ENCODE measurements at regions not wholly inside any gene's neighbourhood (a gene's known extent, or its start where the extent isn't known, plus 50 kb on each side); places are given as distances from the start of the nearest gene placed in this dataset.

GRCh38 chr6:50102676-50103075 lies 52.9 kb upstream of the DEFB112 start:
- no peak for DNase-seq (ENCODE audit: extremely low read depth, insufficient read length)
- Histone ChIP-seq H3K27me3 (replicated peaks; ENCODE audit: control insufficient read depth, insufficient read depth, low read length) (no peaks in the 10 kb centered on the region; the same call in 1 of the 2 replicates), H3K36me3 (ENCODE audit: control insufficient read depth, insufficient read depth, low read length) (no peaks in the 10 kb centered on the region), H3K4me3 (replicated peaks; ENCODE audit: low read depth, low read length) (no peak overlapping the region)
- no peak for TF ChIP-seq CTCF (IDR thresholded peaks at IDR 0.05; ENCODE audit: insufficient read depth, low read length, poor library complexity, severe bottlenecking)

- TF ChIP-seq CTCF (IDR thresholded peaks at IDR 0.05; ENCODE audit: insufficient read depth, low read length, poor library complexity, severe bottlenecking) = no peak
- H3K27me3 ChIP-seq (replicated peaks; ENCODE audit: control insufficient read depth, insufficient read depth, low read length) = no peaks in the 10 kb centered on the region
Measured at GRCh38 chr6:50110587-50110986, 60.9 kb upstream of the DEFB112 start.

DNA sequence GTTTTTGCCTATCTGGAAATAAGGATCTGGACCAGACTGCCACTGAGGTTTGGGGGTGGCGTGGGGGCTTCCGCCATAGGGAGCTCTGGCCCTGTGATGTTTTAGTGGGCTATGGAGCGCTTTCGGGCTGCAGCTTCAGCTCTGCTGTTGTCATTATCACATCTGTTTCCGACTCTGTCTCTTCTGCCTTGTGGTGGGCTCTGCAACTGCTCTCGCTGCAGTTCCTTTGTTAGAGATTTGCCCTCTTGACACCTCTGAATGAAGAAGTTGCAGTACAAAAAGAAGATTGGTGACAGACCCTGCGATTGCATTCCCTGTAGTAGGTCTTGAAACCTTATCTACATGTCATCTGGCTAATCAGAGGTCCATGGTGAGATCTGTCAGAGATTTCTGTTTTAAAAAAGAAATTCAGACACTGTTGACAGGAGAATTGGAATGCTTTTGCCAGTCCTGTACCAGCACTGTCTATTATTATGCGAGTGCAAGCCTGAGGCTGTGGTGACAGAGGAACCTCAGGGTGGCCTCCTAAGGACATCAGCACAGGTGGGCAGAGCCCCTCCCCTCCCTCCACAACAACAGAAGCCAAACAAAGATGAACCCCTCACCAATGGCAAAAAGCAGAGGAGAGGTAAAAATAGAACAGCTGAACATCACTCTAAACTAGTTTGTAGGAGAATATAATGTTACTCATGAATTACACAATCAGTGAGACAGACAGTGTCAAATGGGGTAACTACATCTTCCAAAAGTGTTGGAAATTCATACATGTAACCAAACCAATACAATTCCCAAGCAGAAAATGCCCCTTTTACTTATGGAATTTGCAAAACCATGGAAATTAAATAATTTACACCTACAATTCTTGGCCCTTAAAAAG lies 63.5 kb upstream of the DEFB112 start:
- no peaks in the 10 kb centered on the region for H3K27me3 ChIP-seq (replicated peaks; ENCODE audit: control insufficient read depth, insufficient read depth, low read length)
- DNase-seq (ENCODE audit: extremely low read depth, insufficient read length) = no peak
- H3K4me3 ChIP-seq (replicated peaks; ENCODE audit: low read depth, low read length) = no peak overlapping the region
- TF ChIP-seq CTCF (IDR thresholded peaks at IDR 0.05; ENCODE audit: insufficient read depth, low read length, poor library complexity, severe bottlenecking) = no peak
- no peaks in the 10 kb centered on the region for H3K36me3 ChIP-seq (ENCODE audit: control insufficient read depth, insufficient read depth, low read length)

More at GRCh38 chr6:50110587-50110986, 60.9 kb upstream of the DEFB112 start:
- Histone ChIP-seq H3K4me3 (replicated peaks; ENCODE audit: low read depth, low read length) (no peak overlapping the region), H3K36me3 (ENCODE audit: control insufficient read depth, insufficient read depth, low read length) (no peaks in the 10 kb centered on the region)
- DNase-seq (ENCODE audit: extremely low read depth, insufficient read length) = no peak

DNA sequence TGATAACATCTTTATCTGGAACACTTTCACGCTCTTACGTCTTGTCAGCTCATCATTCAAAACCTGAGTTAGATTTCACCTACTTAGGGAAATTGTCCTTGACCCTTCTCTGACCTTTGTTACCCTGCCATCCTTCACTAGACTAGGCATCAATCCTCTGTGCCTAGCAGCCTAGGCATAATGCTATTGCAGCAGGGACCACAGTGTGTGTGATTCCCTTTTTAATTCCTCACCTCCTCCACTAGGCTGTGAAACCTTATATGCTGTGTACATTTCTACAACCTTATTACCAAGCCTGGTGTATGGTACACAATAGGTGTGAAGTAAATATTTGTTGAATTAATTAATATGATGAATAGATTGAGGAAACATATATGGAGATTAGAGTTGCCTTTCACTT lies 66.7 kb upstream of the DEFB112 start:
- TF ChIP-seq CTCF (IDR thresholded peaks at IDR 0.05; ENCODE audit: insufficient read depth, low read length, poor library complexity, severe bottlenecking) = no peak
- H3K27me3 ChIP-seq (replicated peaks; ENCODE audit: control insufficient read depth, insufficient read depth, low read length) = no peaks in the 10 kb centered on the region
- H3K4me3 ChIP-seq (replicated peaks; ENCODE audit: low read depth, low read length) = no peak overlapping the region
- no peak for DNase-seq (ENCODE audit: extremely low read depth, insufficient read length)
- H3K36me3 ChIP-seq (ENCODE audit: control insufficient read depth, insufficient read depth, low read length) = no peaks in the 10 kb centered on the region

GRCh38 chr6:50116797-50117542 lies 67.2 kb upstream of the DEFB112 start:
- no peaks in the 10 kb centered on the region for H3K27me3 ChIP-seq (replicated peaks; ENCODE audit: control insufficient read depth, insufficient read depth, low read length)
- H3K36me3 ChIP-seq (ENCODE audit: control insufficient read depth, insufficient read depth, low read length) = no peaks in the 10 kb centered on the region
- TF ChIP-seq CTCF (IDR thresholded peaks at IDR 0.05; ENCODE audit: insufficient read depth, low read length, poor library complexity, severe bottlenecking) = no peak
- no peak overlapping the region for H3K4me3 ChIP-seq (replicated peaks; ENCODE audit: low read depth, low read length)
- no peak for DNase-seq (ENCODE audit: extremely low read depth, insufficient read length)

Measured in GM06990 (cell line).